Liver (tissue), 3 donors: ENCODE measurements at regions not wholly inside any gene's neighbourhood (a gene's known extent, or its start where the extent isn't known, plus 50 kb on each side); places are given as distances from the start of the nearest gene placed in this dataset.

Source experiments
- GABPA ChIP-seq, 2 donors: IDR thresholded peaks in 1 of 2; conservative IDR thresholded peaks in 1 of 2; 2 replicates each; pipeline ENCODE4 v1.6.1; 2016; ENCODE audit warnings: antibody characterized with exemption in 2 of 2, mild to moderate bottlenecking in 1 of 2, moderate library complexity in 1 of 2
- YY1 ChIP-seq: IDR thresholded peaks from 2 replicates; pipeline ENCODE4 v1.6.1; 2016; ENCODE audit warnings: antibody characterized with exemption, mild to moderate bottlenecking
- TF ChIP-seq, protein P1 (sequence below): fragments of 150-350 bp; IDR thresholded peaks from 2 replicates; pipeline ENCODE4 v1.5.1; 2017; ENCODE audit warnings: improper control_type of control experiment, low read depth, low read length; ENCODE audit not compliant: missing input control
- TF ChIP-seq, protein P2 (sequence below): IDR thresholded peaks from 2 replicates; pipeline ENCODE4 v1.6.1; 2016; ENCODE audit warnings: antibody characterized with exemption
- TF ChIP-seq, protein P3 (sequence below): IDR thresholded peaks from 2 replicates; pipeline ENCODE4 v1.6.1; 2016; ENCODE audit warnings: antibody characterized with exemption
- TF ChIP-seq, protein P4 (sequence below): IDR thresholded peaks from 2 replicates; pipeline ENCODE4 v1.6.1; 2016; ENCODE audit warnings: antibody characterized with exemption, mild to moderate bottlenecking
- donor health status: healthy.
- donor health status: healthy.

DNA sequence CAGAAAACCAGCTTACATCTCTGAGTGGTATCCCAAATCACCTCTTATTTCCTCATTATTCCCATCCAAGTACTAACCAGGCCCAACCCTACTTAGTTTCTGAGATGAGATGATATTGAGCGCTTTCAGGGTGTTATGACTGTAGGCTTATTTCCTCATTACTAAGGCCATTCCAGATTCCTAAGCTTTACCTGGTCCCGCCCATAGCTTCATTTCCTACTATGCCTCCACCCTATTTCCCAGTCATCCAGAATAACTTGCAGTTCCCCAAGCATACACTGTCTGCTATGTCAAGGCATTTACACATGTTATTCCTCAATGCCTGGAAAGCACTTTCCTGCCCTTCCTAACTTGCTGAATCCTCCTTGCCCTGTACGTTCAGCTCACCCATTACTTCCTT is 79.3 kb upstream of the SPAG17 start:
- TF ChIP-seq, protein P1, sequence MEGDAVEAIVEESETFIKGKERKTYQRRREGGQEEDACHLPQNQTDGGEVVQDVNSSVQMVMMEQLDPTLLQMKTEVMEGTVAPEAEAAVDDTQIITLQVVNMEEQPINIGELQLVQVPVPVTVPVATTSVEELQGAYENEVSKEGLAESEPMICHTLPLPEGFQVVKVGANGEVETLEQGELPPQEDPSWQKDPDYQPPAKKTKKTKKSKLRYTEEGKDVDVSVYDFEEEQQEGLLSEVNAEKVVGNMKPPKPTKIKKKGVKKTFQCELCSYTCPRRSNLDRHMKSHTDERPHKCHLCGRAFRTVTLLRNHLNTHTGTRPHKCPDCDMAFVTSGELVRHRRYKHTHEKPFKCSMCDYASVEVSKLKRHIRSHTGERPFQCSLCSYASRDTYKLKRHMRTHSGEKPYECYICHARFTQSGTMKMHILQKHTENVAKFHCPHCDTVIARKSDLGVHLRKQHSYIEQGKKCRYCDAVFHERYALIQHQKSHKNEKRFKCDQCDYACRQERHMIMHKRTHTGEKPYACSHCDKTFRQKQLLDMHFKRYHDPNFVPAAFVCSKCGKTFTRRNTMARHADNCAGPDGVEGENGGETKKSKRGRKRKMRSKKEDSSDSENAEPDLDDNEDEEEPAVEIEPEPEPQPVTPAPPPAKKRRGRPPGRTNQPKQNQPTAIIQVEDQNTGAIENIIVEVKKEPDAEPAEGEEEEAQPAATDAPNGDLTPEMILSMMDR = no peak
- TF ChIP-seq, protein P2, sequence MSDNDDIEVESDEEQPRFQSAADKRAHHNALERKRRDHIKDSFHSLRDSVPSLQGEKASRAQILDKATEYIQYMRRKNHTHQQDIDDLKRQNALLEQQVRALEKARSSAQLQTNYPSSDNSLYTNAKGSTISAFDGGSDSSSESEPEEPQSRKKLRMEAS = no peak
- no peak for TF ChIP-seq YY1
- TF ChIP-seq, protein P3, sequence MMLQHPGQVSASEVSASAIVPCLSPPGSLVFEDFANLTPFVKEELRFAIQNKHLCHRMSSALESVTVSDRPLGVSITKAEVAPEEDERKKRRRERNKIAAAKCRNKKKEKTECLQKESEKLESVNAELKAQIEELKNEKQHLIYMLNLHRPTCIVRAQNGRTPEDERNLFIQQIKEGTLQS = no peak
- TF ChIP-seq, protein P4, sequence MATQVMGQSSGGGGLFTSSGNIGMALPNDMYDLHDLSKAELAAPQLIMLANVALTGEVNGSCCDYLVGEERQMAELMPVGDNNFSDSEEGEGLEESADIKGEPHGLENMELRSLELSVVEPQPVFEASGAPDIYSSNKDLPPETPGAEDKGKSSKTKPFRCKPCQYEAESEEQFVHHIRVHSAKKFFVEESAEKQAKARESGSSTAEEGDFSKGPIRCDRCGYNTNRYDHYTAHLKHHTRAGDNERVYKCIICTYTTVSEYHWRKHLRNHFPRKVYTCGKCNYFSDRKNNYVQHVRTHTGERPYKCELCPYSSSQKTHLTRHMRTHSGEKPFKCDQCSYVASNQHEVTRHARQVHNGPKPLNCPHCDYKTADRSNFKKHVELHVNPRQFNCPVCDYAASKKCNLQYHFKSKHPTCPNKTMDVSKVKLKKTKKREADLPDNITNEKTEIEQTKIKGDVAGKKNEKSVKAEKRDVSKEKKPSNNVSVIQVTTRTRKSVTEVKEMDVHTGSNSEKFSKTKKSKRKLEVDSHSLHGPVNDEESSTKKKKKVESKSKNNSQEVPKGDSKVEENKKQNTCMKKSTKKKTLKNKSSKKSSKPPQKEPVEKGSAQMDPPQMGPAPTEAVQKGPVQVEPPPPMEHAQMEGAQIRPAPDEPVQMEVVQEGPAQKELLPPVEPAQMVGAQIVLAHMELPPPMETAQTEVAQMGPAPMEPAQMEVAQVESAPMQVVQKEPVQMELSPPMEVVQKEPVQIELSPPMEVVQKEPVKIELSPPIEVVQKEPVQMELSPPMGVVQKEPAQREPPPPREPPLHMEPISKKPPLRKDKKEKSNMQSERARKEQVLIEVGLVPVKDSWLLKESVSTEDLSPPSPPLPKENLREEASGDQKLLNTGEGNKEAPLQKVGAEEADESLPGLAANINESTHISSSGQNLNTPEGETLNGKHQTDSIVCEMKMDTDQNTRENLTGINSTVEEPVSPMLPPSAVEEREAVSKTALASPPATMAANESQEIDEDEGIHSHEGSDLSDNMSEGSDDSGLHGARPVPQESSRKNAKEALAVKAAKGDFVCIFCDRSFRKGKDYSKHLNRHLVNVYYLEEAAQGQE = no peak
- no peak for TF ChIP-seq GABPA (IDR thresholded peaks at IDR 0.05 in 1 of 2, conservative IDR thresholded peaks at IDR 0.05 in 1 of 2)
